ENCODE measurements at regions not wholly inside any gene's neighbourhood (a gene's known extent, or its start where the extent isn't known, plus 50 kb on each side); places are given as distances from the start of the nearest gene placed in this dataset.
A peak's percentile ranks its signal among the peaks of the same experiment; 100 is the strongest.

GRCh38 chr2:16615687-16616615 is 49.7 kb downstream of the CYRIA start:
- DNase-seq, result no peak

- no peak for DNase-seq
Measured at GRCh38 chr2:16615246-16615645, 50.4 kb downstream of the CYRIA start.

- DNase-seq, result no peak
Measured at GRCh38 chr2:16614314-16614860, 51.2 kb downstream of the CYRIA start.

GRCh38 chr2:16613539-16614011 is 52.1 kb downstream of the CYRIA start:
- no peak for DNase-seq

GRCh38 chr2:16612490-16612889 is 53.1 kb downstream of the CYRIA start:
- no peak for DNase-seq

GRCh38 chr2:16609786-16610185 is 55.8 kb downstream of the CYRIA start:
- DNase-seq, result no peak

GRCh38 chr2:16608661-16609643 is 56.7 kb downstream of the CYRIA start:
- peak; percentile 66 to 81 for DNase-seq

GRCh38 chr2:16607301-16607700 is 58.3 kb downstream of the CYRIA start:
- DNase-seq, result no peak

- DNase-seq, result no peak
Measured at GRCh38 chr2:16604236-16604635, 61.4 kb downstream of the CYRIA start.

- no peak for DNase-seq
Measured at GRCh38 chr2:16591370-16591933, 74.2 kb downstream of the CYRIA start.

- DNase-seq, result no peak
Measured at GRCh38 chr2:16589465-16589864, 76.2 kb downstream of the CYRIA start.

- no peak for DNase-seq
Measured at GRCh38 chr2:16588565-16588964, 77.1 kb downstream of the CYRIA start.

- no peak for DNase-seq
Measured at GRCh38 chr2:16587601-16588000, 78.0 kb downstream of the CYRIA start.

GRCh38 chr2:16584824-16585540 is 80.7 kb downstream of the CYRIA start:
- DNase-seq, result no peak

- DNase-seq, result no peak
Measured at GRCh38 chr2:16584084-16584483, 81.5 kb downstream of the CYRIA start.

GRCh38 chr2:16581241-16581640 is 84.4 kb downstream of the CYRIA start:
- no peak for DNase-seq

- no peak for DNase-seq
Measured at GRCh38 chr2:16578081-16578480, 87.6 kb downstream of the CYRIA start.

GRCh38 chr2:16570516-16570915 is 95.1 kb downstream of the CYRIA start:
- no peak for DNase-seq

GRCh38 chr2:16568998-16569784 is 96.4 kb downstream of the CYRIA start:
- no peak for DNase-seq

- DNase-seq, result no peak
Measured at GRCh38 chr2:16566701-16567100, 98.9 kb downstream of the CYRIA start.

GRCh38 chr2:16565481-16565880 is 100.2 kb downstream of the CYRIA start:
- no peak for DNase-seq

Measured in activated CD4-positive, alpha-beta T cell treated with anti-CD3 and anti-CD28 coated beads for 4 hours (primary cell).